GM21367 (cell line): ENCODE measurements at regions not wholly inside any gene's neighbourhood (a gene's known extent, or its start where the extent isn't known, plus 50 kb on each side); places are given as distances from the start of the nearest gene placed in this dataset.

Experiments
- ATAC-seq: cut with Tn5 transposase; IDR thresholded peaks from one replicate; pipeline ENCODE4 v1.9.1; 2021; ENCODE audit not compliant: unreplicated experiment

DNA sequence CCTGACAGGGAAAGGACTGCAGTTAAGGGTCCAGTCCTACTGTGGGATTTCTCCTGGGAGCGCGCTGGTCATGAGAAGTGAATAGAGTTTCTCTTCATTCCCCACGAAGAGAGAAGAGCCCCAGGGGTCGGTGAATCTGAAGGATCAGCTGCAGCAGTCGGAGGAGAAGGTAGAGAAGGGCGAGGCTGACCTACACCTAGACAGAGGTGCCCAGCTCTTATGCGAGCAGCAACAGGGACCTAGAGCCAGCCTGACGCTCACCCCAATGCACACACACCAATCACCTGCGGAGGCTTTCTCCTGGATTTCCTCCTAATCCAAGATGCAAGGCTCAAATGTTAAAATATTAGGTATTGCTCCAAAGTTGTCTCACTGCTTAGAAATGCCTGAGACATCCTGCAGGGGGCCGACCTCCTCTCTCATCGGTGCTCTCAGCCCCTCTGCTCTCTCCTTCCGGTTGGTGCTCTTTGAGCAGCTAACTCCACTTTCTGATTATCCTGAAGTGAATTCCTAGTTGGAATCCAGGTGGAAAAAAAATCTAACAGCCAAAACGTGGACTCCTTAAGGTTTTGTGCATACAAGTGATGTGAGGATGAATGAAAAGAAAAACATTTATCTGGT, 176.4 kb downstream of the AHR start:
- no peak for ATAC-seq

DNA sequence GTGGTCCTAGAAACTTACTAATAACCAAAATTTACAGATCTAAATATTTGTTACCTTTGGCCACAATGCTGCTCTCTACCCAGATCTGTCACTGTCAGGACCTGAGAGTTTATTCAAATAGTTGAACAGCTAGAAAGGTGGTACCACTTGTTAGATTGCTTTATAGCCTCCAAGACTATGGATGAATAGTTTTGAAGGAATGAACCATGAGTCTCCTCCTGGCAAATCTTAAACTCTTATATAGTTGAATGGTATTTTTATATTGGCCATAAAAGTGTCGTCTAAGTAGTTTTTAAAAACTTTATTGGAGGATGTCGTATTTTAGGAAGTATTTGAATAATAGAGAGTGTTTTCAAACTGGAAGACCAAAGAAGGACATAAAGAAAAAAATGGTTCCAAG, 178.7 kb downstream of the AHR start:
- no peak for ATAC-seq

DNA sequence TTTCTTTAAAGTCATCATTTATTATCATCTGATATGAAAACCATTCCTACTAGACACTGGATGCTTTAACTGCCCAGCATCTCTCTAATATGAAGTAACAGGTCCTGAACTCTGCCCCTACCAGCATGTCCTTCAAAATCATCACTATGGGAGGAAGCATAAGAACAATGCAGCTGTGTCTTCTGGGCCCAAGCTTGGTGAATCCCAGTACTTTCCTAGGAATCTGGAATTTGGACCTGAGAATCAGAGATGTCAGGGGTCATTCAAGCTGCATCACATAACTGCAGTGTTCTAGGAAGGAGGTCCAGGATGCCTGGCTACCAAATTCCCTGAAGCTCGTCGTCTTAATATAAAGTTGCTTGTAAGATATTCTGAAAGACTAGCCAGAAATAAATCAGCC, 182.7 kb downstream of the AHR start:
- no peak for ATAC-seq

DNA sequence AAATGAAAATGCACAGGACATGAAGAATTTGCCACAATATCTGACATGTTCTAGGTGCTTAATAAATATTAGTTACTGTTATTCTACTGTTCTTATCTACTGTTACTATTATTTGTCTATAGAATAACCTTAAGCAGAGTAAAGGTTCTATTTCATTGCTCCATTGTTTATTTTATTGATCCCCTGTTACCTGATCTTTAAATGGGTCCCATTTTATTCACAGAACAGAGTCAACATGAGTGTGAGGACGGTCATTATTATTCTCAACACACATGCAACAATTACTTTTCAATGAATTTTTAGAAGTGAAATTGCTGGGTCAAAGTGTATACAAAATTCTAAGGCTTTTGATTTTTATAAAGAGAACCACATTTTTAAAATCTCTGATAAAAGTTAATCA, 186.9 kb downstream of the AHR start:
- no peak for ATAC-seq

DNA sequence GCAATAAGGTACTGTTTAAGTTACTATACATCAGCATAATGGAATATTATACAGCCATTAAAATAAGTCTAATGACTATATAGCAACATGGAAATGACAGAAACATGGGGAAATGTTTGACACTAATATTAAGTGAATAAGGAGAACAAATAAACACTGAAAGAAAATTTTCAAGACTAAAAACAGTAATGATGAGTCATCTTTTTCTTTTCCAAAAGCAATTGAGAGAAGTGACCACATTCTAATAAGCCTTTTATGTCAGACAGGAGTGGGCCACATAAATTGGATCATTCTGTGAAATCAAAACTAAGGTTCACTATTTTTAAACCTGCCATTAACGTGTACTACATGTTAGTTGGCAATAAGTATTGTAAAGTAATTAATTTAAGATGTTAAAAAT, 187.5 kb downstream of the AHR start:
- no peak for ATAC-seq

DNA sequence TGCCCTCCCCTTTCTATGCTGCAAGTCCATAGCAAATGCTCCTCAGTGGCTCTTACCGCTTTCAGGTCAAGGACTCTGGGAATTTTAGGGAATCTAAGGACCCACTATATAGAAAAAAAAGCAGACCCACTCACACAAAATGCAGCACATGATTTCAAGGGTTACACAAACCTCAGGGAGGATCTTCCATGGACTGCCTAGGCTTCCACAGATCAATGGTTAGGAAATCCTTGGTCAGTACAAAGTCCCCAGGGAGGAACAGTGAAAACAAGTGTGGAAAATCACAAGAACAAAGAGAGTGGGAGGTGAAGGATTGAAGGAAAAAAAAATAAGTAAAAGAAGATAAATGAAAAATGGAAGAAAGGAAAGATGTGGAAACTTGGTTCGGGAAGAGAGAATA, 188.4 kb downstream of the AHR start:
- no peak for ATAC-seq

DNA sequence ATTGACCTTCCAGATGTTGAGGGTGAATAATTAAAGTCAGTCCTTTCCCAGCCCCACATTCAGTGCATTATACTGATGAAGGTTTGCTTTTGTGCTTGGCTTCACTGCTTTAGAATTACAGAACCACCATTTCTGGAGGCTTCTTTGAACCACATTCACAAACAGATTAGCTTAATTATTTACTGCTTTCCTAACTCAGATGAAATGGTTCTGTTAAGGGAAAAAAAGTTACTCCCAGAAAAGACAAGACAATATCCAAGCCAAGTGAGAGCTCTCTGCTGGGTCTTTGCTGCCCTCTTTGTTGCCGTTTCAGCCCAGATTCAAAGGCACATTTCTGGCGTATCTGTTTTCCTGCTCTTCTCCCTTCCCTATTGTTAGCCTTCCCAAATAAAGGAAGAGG, 188.9 kb downstream of the AHR start:
- ATAC-seq, result no peak

DNA sequence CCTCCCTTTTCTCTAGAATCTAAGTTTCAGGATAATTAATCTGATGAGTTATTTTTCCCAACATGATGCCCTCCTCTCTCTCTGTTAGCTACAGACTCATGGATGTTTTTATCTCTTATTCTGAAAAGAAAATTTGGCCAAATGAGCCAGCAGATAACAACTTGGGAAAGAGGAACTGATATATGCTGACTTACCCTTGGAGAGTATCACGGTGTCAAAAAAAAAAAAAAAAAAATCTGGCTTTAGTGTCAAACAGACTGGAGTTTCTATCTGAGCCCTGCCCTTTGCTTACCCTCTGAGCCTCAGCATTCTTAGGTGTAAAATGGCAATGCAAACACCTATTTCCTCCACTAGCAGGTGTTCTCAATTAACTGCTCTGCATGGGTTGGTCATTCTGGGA, 190.4 kb downstream of the AHR start:
- no peak for ATAC-seq

DNA sequence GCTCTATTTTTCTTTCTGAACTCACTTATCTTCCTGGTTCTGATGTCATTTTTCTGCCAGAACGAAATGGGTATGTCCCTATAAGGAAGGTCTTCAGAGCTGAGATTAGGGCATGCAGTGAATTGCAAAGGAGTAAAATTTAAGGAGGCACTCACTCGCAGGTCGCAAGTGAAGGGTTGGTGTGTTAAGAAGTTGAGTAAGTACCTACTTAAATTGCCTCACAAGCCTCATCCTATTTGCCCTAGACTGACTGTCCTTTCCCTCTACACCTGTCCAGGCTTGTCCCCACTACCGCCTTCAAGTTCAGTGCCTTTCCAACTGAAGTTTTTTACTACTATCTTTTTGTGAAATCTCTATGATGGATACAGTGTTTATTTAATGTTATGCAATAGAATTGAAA, 191.5 kb downstream of the AHR start:
- no peak for ATAC-seq

DNA sequence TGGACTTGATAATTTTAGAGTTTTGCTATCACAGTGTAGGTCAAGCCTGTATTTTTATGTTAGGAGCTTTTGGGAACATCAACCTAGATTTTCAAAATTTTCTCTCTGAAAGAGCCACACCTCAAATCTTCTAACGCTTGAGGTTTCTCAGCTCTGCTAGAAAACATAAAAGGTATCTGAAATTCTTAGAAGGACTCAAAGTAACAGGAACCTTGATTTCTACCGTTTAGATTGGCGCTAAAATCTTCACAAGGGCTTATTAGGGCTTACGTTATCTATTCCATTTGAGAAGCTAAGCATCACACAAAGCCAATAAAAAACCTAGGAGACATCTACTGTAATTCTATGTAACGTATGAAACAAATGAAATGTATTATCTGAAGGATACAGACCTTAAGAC, 192.4 kb downstream of the AHR start:
- no peak for ATAC-seq

DNA sequence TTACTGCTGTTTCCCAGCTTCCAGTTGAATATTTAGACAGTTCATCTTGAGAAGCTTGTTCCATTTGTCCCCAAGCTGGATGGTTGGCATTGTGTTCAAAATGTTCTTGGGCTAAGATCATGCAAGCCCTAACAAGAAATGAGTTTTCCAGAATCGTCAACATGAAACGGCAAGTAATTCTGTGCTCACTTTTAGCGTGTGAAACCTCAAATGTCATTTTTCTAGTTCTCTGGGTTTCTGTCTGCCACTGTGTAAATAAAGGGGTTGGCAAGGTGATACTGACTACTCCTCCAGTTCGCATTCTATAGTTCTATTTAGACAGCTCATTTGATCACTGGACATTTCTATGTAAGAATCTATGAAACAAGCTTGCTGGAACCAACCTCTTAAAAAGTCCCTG, 194.0 kb downstream of the AHR start:
- ATAC-seq, result peak; percentile 49

DNA sequence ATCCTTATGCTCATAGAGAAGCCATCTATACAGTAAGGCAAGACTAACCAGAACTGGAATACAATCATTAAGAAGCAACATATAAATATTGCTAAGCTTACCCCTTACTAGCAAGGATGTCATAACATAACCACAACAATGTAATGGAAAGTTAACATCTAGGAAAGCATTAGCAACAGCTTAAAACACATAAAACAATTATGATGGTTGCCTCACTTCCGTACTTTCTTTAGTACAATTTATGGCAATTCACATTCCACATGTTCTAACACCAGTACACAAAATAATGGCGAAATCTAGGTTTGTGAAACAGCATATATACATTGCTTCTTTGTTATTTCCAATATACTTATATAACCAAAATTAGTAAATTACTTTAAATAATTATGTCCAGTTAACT, 195.0 kb downstream of the AHR start:
- no peak for ATAC-seq

DNA sequence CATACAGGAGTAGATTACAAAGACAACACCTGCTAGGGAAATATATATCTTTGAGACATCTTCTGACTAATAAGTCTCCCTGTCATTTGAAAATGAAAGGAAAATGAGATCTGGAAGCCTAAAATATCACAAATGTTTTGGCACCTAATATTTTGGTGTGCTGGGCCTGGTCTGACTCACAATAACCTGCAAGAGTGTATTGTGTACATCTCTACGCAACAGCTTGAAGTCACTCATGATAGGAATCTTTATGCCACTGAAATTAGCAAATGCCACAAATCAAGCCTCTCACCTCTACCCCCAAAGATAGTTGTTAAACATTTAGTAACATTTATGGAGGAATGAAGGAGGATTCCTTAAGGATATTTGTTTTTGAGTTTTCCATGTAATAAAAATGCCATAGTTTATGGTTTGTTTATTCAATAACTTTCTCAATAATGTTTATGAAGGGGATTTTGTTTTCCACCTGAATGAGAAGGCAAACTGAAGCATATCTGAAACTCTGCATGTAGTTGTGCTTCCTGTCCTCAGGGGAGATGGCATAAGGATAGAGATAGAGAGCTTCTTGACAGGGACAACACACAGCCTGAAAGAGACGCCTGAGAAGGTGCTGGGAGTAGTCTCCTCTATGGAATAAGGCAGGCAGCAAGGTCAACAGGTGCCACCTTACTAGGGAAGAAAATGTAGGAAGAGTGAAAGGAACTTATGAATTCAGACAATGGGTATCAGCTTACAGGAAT, 197.4 kb downstream of the AHR start:
- ATAC-seq, result no peak

DNA sequence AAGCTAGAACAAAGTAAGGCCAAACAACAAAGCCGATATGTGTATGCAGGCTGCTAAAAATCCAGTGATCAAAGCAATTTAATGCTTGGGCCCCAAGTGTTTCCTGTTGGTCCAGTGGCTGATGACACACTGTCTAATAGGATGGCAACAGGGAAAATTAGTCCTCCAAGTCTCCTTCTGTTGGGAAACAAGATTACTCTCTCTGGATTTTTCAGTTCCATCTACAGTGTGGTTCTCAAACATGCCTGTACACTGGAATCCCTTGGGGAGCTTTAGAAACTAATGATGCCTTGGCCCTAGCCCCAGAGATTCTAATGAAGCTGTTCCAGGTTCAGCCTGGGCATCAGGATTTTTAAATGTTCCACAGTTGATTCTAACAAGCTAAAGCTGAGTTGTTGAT, 198.7 kb downstream of the AHR start:
- ATAC-seq, result no peak

DNA sequence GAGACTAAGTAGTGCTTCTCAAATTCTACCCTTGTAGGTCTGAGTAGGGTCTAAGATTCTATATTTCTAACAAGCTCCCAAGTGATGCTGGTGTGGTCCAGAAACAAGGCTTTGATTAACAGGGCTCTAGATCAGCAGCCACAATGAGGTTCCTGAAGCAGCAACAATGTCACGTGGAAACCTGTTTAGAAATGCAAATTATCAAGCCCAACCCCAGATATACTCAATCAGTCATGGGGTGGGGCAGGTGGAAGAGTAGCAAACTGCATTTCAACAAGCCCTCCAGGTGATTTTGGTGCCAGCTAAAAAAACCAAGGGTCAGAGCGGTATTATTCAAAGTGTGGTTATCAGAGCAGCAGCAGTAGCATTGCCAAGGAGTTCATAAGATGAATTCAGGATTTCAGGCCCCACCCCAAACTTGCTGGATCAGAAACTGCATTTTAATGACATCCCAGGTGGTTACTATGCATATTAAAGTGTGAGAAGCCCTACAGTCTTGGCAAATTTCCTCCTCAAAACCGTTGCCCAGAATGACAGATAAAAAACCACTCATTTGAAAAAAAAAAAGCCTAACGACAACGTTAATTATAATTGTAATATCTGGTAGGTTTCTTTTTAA, 199.2 kb downstream of the AHR start:
- no peak for ATAC-seq

DNA sequence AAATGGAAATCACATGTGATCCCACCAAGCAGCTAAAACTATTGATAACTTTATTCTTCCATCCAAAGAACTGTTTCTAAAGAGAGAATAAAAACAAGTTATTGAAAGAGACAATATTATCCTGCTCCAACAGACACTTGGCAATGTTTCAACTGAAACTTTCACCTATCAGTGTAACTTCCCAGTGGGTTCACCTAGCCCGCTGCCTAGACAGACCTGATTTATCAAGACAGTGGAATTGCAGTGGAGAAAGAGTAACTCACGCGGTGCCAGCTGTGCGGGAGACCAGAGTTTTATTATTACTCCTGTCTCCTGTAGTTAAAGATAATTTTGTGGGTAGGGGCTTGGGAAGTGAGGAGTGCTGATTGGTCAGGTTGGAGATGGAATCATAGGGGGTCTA, 199.8 kb downstream of the AHR start:
- no peak for ATAC-seq

DNA sequence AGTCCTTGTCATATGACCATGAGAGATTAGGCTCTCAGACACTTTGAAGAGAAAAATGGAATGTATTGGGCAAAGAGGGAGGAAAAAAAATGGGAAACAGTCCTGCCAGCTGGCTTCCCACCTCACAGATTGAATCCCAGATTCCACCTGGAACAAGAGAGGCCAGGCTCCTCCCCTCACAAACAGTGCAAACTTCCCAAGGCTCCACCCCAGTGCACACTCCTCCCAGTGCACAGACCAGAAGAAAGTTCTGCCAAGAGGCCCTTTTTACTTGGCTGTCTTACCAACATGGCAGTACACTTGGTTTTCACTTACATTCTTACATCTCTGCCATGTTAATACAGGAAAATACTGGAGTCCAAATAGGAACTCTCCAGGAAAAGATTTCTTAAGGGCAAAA, 202.3 kb downstream of the AHR start:
- no peak for ATAC-seq

DNA sequence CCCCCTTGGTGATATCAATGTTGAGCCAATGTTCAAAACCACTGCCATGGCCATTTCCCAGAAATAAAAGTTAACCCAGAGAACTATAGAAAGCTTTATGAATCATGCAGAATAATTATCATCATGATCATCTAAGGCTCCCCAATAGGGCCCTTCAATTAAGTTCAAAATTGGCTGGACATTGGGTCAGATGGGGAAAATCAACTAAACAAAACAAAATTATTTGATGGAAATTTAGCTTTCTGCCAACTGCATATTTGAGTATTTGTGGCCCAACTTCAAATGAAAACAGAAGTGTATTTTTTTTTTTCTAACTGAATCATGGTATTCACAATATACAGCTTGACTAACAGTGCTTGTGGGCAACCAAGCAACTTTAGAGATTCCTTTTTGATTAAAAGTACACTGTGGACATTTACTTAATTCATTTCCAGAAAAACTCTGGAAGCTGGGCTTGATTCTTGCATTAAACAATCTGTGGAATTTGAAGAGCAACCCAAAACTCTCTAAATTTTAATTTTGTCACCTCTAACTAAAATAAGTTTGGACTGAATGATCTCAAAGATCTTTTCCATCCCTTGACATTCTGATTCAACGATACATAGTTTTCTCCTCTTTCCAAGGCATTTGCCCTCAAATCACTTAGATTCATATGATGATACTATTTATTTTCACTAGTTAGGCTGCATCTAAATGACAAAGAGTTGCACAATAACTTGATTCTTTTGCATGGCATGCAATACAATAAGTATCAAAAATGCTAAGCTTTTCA, 203.2 kb downstream of the AHR start:
- ATAC-seq, result no peak

DNA sequence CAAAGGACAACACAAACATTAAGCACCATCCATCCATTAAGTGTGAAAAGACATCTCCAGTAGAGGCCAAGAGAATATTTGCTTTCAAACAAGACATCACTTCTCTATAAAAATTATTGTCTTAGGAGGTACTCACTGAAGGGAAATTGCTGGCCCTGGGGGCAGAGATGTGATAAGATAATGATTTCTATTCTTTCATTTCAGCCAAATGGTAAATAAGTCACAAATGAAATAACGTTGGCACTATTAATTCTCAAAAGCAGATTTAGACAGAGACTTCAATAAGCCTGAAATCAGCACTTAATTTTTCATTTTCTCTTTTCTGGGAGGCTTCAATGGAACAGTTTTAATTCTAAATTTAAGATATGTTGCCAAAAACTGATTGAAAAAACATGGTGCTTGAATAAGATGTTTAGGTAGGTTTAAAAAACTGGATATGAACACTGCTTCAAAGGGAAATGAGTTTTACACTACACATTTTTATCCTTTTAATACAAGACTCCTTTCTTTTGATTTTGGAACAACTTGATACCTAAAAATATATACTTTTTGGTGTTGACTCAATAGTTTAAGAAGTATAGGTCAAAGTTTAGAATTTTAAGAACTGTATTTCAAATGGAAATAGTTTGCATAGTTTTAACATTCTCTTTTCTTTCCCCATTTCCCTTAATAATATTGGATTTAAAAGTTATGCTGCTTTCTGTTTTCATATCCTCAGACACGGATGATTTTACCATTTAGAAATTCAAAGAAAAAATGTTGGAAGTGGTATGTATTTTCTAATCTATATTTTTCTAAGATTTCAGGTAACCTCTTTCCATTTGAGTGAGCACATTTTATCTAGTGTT, 204.0 kb downstream of the AHR start:
- ATAC-seq, result no peak

DNA sequence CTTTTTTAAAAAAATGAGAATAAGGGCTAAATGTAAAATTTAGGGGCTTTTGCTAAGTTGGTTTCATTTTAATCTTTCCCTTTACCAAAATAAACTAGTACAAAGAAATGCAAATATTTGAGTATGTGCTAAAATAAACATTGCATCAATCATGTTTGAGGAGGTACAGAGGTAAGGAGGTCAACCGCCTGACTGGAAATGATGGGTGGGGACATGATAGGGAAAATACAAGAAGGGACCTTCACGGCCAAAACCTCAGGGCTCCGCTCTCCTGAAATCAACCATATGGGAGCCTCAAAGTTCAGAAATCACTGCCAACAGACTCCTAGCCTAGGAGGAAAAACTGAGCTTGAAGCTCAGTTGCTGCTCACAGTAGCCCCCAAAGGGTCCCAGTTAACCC, 207.6 kb downstream of the AHR start:
- peak; percentile 60 for ATAC-seq

DNA sequence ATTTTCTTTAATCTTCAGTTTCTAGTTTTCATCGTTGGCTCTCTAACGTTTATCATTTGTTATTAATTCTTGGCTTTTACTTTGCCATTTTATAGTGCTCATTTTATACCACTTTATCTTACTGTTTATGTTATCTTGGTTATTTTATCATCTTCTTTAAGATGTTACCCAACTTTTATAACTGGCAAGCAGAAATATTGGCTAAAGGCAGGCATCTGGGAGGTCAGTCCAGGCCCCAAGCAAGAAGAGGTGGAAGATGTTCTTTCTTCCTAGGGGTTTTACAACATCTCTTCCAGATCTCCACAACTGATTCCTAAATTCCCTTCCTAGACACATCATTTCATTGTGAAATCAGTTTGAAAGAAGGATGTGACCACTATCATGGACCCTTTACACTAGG, 208.1 kb downstream of the AHR start:
- no peak for ATAC-seq
